GM19035 (cell line): ENCODE measurements at regions not wholly inside any gene's neighbourhood (a gene's known extent, or its start where the extent isn't known, plus 50 kb on each side); places are given as distances from the start of the nearest gene placed in this dataset.
"Not testable (repeated sequence)": the region's sequence is repeated elsewhere in the genome, so short reads cannot be mapped to it uniquely, and the experiment has no call there.

Source experiments
- ATAC-seq: cut with Tn5 transposase; IDR thresholded peaks from one replicate; pipeline ENCODE4 v1.9.1; 2021; ENCODE audit not compliant: unreplicated experiment

DNA sequence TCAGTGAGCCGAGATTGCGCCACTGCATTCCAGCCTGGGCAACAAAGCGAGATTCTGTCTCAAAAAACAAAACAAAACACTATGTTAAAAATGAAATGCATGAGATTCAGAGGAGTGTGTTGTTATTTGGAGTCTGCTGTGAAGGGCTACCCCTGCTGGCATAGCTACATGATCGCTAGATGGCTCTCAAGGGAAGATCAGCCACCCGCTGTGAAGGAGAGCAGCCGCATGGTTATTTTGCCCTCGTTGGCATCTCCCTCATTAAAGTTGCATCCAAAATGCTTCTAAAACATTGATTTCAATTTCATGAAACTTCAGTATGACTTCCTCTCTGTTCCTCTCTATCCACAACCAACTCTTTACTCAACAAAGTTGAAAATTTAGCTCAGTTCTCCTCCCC, 54.8 kb upstream of the NDUFV2 start:
- no peak for ATAC-seq

DNA sequence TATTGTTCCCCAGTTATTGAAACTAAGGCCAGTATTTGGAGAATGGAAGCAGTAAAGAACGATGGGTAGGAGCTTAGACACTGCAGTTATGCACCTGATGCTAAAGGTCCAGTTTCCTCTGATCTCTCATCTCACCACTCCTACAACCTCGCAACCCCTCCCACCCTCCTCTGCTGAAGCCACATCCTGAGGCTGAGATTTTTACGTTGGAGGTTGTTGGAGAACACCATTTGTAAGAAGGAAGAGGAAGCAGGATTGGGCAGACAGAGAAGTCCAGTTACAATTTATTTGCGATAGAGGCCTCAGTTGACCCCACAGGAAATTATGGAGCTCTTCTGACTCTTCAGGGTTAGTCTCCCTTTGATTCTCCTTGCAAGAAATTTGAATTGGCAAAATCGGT, 54.3 kb upstream of the NDUFV2 start:
- no peak for ATAC-seq

DNA sequence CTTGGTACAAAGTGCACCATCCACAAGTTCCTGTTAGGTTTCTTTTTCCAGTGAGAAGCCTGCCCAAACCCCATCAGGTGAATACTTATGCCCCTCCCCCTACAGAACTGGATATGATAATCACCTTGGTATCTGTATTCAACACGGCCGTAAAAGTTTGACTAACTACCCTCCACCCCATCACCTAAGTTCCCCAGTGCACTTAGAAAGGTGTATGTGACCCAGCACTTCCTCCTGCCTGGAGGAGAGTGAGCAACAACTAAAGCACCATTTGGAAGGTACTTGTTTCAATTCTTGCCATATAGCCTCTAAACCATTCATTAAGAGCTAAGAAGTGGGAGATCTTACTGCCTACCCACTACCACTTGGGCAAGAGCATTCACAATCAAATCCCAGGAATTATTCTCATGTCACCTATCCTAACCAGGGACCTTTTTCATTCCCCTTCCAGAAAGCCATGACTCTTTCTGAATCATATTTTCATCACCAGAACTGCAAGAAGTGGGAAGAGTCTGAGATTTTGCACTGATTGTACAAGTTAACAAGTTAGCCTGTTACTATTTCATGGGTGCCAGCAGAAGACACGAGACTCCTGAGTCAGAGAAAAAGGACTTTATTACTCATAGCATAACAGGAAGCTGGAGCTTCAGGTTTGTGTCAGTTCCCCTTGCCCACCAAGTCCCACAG, 53.5 kb upstream of the NDUFV2 start:
- no peak for ATAC-seq

DNA sequence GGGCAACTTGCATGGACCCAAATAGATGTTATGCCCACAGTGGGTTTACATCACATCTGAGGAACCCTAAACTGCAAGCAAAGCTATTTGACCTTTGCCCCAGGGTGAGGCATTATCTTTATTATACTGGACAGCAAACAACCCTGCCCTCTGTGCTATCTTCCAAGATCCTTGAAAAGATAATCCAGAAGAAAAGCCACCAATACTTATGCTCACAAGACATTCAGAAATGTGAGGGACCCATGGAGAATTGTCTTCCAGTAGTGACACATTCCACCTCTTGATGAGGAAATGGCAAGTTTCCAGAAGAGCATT, 53.0 kb upstream of the NDUFV2 start:
- ATAC-seq: no peak

DNA sequence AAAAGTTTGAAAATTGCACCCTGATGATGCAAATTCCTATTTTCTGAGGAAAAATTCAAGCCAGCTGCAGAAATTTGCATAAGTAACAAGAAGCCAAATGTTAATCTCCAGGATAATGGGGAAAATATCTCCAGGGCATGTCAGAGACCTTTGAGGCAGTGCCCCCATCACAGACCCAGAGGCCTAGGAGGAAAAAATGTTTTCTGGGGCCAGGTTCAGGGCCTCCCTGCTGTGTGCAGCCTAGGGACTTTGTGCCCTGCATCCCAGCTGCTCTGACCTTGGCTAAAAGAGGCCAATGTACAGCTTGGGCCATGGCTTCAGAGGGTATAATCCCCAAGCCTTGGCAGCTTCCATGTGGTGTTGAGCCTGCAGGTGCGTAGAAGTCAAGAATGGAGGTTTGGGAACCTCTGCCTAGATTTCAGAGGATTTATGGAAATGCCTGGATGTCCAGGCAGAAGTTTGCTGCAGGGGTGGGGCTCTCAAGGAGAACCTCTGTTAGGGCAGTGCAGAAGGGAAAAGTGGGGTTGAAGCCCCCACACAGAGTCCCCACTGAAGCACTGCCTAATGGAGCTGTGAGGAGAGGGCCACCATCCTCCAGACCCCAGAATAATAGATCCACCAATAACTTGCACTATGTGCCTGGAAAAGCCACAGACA, 51.7 kb upstream of the NDUFV2 start:
- ATAC-seq: not testable (repeated sequence)
